HG03175 (cell line): ENCODE measurements at regions not wholly inside any gene's neighbourhood (a gene's known extent, or its start where the extent isn't known, plus 50 kb on each side); places are given as distances from the start of the nearest gene placed in this dataset.
"Not testable (repeated sequence)": the region's sequence is repeated elsewhere in the genome, so short reads cannot be mapped to it uniquely, and the experiment has no call there.

ENCODE experiments used
- ATAC-seq: cut with Tn5 transposase; IDR thresholded peaks from one replicate; pipeline ENCODE4 v1.9.1; 2021; ENCODE audit warnings: mild to moderate bottlenecking, moderate library complexity; ENCODE audit not compliant: unreplicated experiment

DNA sequence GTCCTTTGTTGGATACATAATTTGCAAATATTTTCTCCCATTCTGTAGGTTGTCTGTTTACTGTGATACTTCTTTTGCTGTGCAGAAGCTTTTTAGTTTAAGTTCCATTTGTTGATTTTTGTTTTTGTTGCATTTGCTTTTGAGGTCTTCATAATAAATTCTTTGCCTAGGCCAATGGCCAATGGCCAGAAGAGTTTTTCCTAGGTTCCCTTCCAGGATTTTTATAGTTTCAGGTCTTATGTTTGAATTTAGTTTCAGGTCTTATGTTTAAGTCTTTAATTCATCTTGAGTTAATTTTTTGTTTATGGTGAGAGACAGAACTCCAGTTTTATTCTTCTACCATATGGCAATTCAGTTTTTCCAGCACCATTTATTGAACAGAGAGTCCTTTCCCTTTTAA is 90.1 kb upstream of the GOT2 start:
- ATAC-seq, result no peak

DNA sequence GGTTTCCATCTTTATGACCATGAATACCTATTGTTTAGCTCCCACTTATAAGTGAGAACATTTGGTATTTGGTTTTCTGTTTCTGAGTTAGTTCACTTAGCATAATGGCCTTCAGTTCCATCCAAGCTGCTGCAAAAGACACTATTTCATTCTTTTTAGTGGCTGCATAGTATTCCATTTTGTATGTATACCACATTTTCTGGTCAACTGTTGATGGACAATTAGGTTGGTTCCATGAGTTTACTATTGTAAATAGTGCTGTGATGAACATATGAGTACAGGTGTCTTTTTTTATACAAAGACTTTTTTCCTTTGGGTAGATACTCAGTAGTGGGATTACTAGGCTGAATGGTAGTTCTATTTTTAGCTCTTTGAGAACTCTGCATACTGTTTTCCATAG is 87.8 kb upstream of the GOT2 start:
- ATAC-seq, result no peak

DNA sequence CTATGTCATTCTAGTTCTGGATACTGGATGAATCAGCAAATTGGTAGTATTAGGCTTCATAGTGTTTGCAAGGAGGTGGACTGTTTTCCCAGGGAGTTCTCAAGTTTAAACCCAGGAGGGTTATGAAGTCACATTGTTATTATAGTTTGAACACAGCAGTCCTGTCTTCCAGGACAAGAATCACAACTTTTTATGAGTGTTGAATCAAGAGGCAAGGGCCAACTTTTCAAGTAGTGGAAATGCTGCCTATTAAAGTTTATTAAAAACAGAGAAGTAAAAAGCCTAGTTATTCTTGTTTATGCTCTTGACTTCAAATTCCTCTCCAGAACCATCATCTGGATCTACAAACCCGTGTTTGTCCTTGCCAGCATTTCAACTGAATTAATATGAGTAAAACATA is 86.3 kb upstream of the GOT2 start:
- ATAC-seq, result no peak

DNA sequence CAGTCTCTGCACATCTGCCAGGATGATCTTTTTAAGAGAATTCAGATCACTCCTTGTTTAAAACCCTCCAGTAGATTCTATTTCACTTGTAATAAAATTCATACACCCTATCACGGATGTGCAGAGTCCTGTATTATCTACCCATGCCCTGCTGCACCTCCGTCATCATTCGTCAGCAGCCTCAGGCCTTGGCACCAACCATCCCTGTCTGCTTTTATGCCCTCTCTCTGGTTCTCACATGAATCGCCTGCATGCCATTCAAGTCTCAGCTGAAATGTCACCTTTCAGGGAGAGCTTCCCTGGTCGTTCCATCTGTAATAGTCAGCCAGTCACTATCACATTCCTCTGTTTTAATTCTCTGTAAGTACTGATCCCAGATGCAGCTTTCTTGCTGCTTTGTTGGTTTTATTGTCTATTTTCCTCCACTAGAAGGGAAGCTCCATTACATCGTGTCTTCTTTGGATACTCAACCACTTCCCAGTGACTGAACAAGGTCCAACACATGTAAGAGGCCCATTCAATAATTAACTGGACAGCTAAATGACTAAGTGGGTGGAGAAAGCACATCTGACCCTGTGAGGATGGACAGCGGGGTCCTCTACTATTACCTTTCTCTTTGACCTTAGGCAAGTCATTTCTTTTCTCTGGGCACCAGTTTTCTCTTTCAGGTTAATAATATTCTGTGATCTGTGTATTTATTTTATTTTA is 81.2 kb upstream of the GOT2 start:
- no peak for ATAC-seq

DNA sequence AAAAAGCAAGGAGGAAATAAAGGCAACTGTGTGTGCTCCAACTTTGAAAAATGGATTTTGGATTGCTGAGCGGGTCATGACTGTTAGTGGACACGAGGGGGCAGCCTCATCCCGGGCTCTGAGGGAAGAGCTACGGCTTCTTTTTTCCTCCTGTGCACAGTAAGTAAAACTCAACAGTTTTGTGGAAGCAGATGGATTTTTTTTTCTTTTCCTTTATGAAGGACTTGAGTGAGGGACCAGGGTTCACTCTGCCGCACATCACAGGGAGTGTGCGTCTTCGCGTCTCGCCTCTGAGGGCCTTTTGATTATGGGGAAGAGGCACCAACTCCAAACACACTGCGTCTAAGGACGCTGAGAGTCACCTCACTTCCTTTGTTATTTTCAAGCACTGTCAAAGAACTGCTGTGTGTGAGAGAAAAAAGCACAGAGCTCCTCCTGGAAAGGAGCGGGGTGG is 80.3 kb upstream of the GOT2 start:
- ATAC-seq, result peak; percentile 83

DNA sequence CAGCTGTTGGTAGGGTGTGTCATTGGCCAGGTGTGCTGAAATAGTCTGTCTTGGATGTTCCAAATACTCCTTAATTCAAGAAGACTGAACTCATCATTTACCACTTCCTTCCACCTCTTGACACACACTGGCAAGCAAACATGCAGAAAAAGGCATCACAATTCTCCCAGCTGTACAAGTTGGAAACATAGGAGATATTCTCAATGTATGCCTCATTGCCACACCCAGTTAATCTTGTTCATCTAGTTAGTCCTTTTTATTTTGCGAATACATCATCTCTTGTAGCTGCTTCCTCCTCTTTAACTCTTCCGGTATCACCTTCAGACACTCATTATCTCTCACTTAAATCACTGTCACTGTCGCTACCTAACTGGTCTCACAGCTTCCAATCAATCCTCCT is 75.1 kb upstream of the GOT2 start:
- ATAC-seq, result no peak

DNA sequence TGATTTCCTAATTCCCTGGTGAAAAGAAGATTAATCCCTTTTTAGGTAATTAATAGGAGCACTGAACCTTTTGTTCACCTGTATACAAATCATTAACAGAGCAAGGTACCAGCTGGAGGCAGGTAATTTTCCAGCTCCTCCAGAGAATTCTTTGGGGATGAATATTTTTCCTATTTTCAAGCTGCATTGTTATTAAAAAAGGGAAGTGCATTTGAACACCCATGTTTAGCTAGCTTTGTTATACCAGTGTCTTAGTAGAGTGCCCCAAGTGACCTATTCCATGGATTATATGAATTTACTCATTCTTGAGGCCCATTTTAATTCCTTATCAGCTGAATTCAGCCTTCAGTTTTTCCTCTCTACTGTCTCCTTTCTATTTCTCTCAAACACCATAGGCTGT is 73.2 kb upstream of the GOT2 start:
- no peak for ATAC-seq

DNA sequence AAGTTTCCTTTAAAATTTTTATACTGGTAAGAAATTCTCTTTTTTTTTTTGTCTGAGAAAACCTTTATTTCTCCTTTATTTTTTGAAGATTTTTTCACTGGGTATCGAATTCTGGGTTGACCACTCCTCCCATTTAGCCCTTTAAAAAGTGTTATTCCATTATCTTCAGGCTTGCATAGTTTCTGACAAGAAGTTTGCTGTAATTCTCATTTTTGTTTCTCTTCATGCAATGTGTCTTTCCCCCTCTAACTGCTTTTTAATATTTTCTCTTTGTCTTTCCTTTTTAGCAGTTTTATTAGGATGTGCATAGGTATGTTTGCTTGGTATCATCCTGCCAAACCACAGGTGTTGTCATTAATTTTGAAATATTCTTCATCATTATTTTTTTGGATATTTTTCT is 67.7 kb upstream of the GOT2 start:
- no peak for ATAC-seq

DNA sequence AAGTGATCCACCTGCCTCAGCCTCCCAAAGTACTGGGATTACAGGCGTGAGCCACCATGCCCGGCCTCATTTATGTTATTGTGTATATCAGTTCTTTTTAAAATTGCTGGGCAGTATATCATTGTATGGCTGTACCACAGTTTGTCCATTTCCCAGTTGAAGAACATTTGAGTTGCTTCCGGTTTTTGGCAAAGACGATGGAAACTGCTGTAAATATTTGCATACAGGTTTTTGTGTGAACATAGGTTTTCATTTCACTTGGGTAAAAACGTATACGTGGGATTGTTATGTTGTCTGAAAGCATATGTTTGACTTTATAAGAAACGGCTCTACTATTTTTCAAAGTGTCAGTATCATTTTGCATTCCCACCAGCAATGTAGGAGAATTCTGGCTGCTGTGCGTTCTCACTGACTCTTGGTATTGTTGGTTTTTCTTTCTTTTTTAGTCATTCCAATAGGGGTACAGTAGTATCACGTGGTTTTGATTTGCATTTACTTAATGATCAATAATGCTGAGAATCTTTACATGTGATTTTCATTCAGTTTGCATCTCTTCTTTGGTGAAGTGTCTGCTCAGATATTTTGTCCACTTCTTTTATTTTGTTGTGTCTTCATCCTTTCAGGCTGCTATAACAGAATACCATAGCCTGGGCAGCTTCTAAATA is 63.2 kb upstream of the GOT2 start:
- ATAC-seq, result no peak

DNA sequence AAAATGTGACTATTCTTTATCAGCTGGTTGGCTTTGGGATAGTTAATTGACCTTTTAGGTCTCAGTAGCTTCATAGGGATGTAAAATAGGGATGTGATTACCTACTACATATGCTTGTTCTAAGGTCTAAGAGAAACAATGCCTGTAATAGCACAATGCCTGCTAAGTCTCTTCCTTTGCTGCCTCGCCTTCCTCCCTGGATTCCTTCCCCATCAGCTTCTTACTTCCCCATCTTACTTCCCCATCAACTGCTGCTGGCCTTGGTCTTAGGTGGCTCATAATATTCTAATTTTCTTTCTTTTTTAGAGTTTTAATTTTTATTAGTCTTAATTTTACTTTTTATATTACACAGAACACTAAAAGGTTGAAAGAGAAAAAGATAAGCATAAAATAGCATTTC is 59.2 kb upstream of the GOT2 start:
- no peak for ATAC-seq

DNA sequence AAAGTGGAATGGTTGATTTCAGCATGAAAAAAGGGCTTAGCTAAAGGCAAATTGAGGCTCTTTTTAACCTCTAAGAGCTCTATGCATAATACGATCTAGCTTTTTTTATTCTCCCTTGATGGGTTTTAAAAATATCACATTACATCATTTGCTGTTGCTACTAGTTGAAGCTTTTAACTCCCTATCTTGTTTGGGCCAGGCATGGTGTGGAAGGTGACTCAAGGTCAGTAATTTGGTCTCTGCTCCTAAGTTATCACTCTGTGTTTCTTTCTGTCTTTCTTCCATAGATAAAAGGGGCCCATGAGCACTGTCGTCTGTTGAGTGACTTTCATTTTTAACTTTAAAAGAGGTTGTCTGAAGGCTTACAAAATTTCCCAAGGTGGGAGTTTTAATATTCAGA is 58.1 kb upstream of the GOT2 start:
- ATAC-seq, result no peak

DNA sequence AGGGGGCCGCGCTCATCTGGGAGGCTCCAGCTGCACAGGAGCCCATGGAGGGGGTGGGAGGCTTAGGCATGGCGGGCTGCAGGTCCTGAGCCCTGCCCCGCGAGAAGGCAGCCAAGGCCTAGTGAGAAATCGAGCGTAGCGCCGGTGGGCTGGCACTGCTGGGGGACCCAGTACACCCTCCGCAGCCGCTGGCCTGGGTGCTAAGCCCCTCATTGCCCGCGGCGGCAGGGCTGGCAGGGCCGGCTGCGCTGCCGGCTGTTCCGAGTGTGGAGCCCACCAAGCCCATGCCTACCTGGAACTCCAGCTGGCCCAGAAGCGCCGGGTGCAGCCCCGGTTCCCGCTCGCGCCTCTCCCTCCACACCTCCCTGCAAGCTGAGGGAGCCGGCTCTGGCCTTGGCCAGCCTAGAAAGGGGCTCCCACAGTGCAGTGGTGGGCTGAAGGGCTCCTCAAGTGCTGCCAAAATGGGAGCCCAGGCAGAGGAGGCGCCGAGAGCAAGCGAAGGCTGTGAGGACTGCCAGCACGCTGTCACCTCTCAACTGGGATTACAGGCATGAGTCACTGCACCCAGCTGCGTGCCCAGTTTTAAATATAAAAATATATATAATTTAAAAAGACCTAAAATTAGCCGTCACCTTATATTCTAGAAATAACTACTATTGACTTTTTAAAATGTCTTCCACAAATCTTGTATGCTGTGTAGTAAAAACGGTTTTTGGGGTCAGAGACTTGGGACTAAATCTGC is 56.9 kb upstream of the GOT2 start:
- ATAC-seq, result not testable (repeated sequence)

DNA sequence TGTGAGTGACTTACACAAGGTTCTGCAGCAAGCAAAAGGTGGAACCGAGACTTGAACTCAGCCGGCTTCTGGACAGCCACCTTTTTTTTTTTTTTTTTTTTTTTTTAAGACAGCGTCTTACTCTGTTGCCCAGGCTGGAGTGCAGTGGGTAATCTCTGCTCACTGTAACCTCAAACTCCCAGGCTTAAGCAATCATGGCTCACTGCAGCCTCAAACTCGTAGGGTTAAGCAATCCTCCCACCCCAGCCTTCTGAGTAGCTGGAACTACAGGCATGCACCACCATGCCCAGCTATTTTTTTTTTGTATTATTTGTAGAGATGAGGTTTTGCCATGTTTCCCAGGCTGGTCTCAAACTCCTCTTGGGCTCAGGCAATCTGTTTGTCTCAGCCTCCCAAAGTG is 55.2 kb upstream of the GOT2 start:
- no peak for ATAC-seq
